AG09319 (cell line): ENCODE measurements at regions not wholly inside any gene's neighbourhood (a gene's known extent, or its start where the extent isn't known, plus 50 kb on each side); places are given as distances from the start of the nearest gene placed in this dataset.
"Not testable (repeated sequence)": the region's sequence is repeated elsewhere in the genome, so short reads cannot be mapped to it uniquely, and the experiment has no call there.

ENCODE experiments used
- DNase-seq: peaks from one replicate; pipeline ENCODE4 v3.0.0-alpha.2; 2010; ENCODE audit warnings: low read depth; ENCODE audit errors: extremely low read depth
- CTCF ChIP-seq: IDR thresholded peaks from 2 replicates; pipeline ENCODE4 v1.5.1; 2011; ENCODE audit warnings: low read depth, mild to moderate bottlenecking, inconsistent platforms, low read length, moderate library complexity

- DNase-seq: no peak
- no peak for TF ChIP-seq CTCF
Observed at GRCh38 chr7:82517050-82517449, 73.5 kb upstream of the CACNA2D1 start.

- TF ChIP-seq CTCF: no peak
Observed at GRCh38 chr7:82511542-82511941, 68.0 kb upstream of the CACNA2D1 start.

GRCh38 chr7:82507976-82508677, 64.5 kb upstream of the CACNA2D1 start:
- no peak for TF ChIP-seq CTCF
- DNase-seq: no peak

More at GRCh38 chr7:82511542-82511941, 68.0 kb upstream of the CACNA2D1 start:
- no peak for DNase-seq

GRCh38 chr7:82507365-82507975, 63.9 kb upstream of the CACNA2D1 start:
- DNase-seq: no peak

GRCh38 chr7:82506702-82507101, 63.1 kb upstream of the CACNA2D1 start:
- no peak for DNase-seq

More at GRCh38 chr7:82507365-82507975, 63.9 kb upstream of the CACNA2D1 start:
- no peak for TF ChIP-seq CTCF

GRCh38 chr7:82506208-82506607, 62.6 kb upstream of the CACNA2D1 start:
- no peak for TF ChIP-seq CTCF
- DNase-seq: no peak

More at GRCh38 chr7:82506702-82507101, 63.1 kb upstream of the CACNA2D1 start:
- no peak for TF ChIP-seq CTCF

GRCh38 chr7:82501346-82501745, 57.8 kb upstream of the CACNA2D1 start:
- TF ChIP-seq CTCF: no peak
- no peak for DNase-seq

GRCh38 chr7:82499546-82499945, 56.0 kb upstream of the CACNA2D1 start:
- DNase-seq: not testable (repeated sequence)
